Lower leg skin (tissue), 3 donors: ENCODE measurements at regions not wholly inside any gene's neighbourhood (a gene's known extent, or its start where the extent isn't known, plus 50 kb on each side); places are given as distances from the start of the nearest gene placed in this dataset.

Source experiments
- CTCF ChIP-seq, 3 donors: fragments of 450-650 bp; IDR thresholded peaks; one replicate each; pipeline ENCODE4 v1.5.1; 2016; ENCODE audit warnings: antibody characterized with exemption in 3 of 3, mild to moderate bottlenecking in 3 of 3, moderate library complexity in 2 of 3
- POLR2A ChIP-seq, 2 donors: fragments of 450-650 bp; IDR thresholded peaks; one replicate each; pipeline ENCODE4 v1.6.1; 2016 to 2017; ENCODE audit warnings: antibody characterized with exemption in 2 of 2, mild to moderate bottlenecking in 1 of 2, moderate library complexity in 1 of 2

GRCh38 chr7:33788531-33788930, 116.8 kb upstream of the BMPER start:
- TF ChIP-seq POLR2A (IDR thresholded peaks at IDR 0.05) (no peak), CTCF (IDR thresholded peaks at IDR 0.05) (no peak)
